Activated CD4-positive, alpha-beta T cell treated with anti-CD3 and anti-CD28 coated beads, Interleukin-10, Interleukin-2, amounts not matched to agents 100 ng/mL and 50 ng/mL, durations not matched to agents 16 hours and 8 hours (primary cell): ENCODE measurements at regions not wholly inside any gene's neighbourhood (a gene's known extent, or its start where the extent isn't known, plus 50 kb on each side); places are given as distances from the start of the nearest gene placed in this dataset.

Source experiments
- DNase-seq: peaks from one replicate; pipeline ENCODE4 v3.0.0-alpha.2; 2020

- DNase-seq: no peak
These were observed 56.4 kb upstream of the F13A1 start for GRCh38 chr6:6376845-6377244.

GRCh38 chr6:6377621-6378020 is 57.2 kb upstream of the F13A1 start:
- DNase-seq: no peak

DNA sequence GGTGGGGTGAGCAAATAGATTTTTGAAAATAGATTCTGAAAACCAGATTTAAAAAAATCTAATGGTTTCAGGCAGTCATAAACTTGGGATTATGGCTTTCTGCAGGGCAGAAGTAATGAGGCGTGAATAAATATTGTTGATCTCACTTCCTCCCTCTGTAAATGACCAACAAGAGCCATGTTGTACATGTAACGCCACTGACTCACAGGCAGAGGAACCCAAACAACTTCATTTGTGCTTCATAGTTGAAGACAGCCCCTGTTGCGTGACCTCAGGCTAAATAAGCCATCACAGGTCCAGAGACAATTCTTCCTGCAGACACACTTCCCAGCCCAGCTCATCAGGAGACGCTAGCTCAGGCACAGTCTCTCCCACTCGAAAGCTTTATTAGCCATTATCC is 59.1 kb upstream of the F13A1 start:
- DNase-seq: no peak

DNA sequence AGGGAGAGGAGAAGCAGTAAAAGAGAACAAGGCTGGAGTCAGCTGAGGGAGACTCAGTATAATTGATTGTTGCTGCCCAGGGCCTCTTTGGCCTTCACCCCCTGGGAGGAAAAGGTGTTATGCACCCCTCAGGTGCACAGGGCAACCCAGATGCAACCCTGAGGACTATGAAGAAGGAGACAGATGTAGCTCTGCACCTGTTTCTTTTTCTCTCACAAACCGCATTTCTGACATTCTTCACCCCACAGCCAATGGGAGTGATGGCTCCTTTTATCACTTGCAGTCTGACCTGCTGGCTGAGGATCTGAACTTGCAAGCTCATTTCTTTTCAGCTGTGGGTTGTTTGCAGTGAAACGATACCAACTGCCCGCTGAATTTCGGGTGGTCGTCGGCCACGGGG is 64.1 kb upstream of the F13A1 start:
- DNase-seq: no peak

- no peak for DNase-seq
These were observed 65.5 kb upstream of the F13A1 start for GRCh38 chr6:6386010-6386409.

DNA sequence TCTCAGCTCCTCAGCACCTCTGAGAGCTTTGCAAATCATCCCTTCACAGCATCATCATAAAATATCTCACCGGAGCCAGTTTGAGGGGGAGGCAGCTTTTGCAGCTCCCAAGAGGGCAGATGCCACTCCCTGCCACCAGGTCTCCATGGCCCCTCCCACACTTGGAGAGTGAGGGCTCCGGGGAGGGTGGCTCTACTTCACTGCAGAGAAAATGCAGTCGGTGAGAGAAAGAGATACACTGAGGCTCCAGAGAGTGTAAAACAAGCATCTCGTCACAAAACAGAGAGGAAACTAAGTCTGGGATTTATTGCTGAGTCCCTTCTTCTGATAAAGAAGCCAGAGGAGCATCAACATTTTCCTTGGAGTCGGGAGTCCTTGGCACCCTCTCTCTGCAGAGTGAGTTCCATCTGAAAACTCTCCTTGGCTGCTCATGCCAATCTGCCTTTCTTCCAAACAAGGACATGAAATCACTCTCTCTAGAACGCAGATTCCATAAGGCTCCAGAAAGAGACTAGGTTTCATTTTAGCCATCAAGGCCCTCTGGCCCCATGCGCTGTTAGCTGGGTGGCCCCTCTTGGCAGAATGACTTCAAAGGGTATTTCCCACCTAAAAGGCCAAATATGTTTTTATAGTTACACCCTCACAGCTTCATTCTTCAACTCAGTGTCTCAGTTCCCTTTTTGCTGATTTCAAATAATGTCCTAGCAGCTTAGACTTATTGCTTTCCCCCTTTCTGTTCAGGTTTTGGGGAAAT is 70.6 kb upstream of the F13A1 start:
- no peak for DNase-seq

- no peak for DNase-seq
These were observed 72.0 kb upstream of the F13A1 start for GRCh38 chr6:6392214-6393068.

GRCh38 chr6:6393069-6393529 is 72.6 kb upstream of the F13A1 start:
- no peak for DNase-seq

DNA sequence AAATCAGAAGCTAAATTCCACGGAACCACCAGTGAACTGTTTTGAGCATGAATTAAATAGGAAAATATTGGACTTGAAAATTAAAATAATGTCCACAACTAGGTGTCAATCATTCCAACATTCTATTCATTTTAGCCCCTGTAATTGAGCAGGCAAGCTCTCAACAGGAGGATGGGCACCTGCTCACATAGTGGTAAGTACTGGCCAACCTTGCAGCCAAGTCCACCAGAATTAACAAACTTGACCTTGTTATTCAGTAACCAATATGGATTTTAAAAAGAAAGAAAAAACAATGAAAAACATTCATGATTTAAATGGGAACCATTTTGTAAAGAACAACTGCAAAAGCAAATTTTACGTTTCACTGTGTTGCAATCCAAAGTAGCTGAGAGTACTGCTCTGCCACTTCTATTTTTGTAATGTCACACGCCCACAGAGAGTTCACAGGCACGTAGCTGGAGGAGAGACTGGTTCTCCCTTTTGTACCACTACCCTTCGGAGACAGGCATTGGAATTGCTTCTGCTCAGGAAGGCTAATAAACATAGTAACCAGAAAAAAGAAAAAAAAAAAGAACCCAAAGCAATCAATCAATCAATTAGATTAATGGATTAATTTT is 75.2 kb upstream of the F13A1 start:
- DNase-seq: no peak

GRCh38 chr6:6397842-6398241 is 77.4 kb upstream of the F13A1 start:
- no peak for DNase-seq

DNA sequence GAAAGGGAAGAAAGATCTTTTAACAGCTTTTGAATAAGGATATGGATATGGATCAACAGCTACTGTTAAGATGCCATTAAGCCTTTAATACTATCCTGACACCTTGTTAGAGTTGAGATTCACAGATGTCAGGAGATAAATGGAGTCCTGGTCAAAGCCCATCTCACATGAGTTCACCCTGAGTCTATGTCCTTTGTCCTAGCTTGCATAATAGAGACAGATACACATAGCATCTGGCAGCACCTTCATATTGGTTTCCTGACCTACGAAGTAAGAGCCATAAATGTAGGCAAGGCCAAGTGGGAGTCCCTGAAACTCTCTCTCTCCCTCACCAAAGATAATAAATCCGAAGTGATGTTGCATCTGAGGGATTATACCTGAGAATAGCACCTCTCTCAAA is 79.1 kb upstream of the F13A1 start:
- no peak for DNase-seq

GRCh38 chr6:6401401-6401800 is 80.9 kb upstream of the F13A1 start:
- no peak for DNase-seq

DNA sequence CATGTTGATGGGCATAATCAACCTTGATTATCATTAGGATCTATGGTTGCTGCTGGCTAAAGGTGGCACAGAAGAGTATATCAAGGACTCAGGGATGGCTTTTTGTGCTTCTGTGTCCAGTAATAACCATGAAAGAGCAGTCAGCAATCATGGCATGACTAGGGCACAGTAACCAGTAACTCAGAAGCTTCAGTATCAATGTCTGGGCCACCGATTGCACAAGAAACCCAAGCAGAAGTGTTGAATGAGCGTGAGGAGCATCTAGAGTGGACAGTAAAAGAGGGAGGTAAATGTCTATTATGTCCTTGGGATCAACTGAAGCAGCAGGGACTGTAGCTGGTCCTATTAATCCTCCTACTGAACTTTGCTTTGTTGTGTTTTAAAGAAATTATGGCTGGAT is 81.5 kb upstream of the F13A1 start:
- DNase-seq: no peak

GRCh38 chr6:6402591-6402990 is 82.1 kb upstream of the F13A1 start:
- no peak for DNase-seq

DNA sequence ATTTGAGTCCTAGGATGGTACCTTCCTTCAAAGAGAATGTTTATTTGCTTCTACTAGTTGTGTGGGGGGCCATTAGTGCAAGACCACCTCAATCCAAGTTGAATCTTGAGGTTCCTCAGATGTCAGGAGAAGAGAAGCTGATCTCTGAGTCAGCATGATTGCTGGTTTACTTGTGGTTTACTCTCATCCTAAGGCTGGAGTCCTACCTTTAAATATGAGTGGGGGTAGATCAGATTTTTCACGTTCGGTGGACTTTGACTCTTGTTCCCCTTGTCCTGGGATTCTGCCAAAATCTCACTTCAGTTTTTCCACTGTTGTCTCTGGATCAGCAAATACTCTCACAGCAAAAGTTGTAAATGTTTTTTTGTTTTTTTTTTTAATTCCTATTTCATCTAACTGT is 84.6 kb upstream of the F13A1 start:
- DNase-seq: no peak

DNA sequence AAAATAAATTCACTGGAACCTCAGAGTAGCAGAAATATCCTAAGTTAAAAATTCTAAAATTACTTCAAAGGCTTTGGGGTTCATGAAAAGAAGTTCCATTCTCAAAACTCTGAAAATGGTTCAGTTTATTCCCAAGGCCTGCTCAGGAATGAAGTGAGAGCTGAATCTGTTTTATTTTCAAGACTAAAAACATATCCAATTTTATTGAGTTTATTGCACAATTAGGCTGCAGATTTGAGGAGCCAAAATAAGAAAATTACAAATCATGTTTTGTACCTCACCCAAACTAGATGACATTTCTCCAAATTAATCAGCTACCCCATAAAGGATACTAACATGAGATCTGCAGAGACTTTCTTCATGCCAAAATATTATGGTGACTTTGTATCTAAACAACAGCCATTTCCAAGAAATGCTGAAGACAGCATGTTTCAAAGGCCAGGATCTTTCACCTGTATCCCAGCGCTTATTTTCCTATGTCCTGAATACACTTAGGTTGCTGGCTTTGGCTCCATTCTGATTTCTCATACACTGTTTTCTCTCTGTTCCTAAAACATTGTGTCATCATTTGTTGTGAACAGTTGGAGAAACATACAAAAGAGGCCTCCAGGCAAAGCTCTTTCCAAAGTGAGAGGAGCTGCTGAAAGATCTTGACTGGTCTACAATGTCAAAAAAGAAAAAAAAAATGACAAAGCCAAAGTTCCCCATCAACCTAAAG is 85.7 kb upstream of the F13A1 start:
- no peak for DNase-seq

- DNase-seq: no peak
These were observed 86.2 kb upstream of the F13A1 start for GRCh38 chr6:6406715-6407070.

DNA sequence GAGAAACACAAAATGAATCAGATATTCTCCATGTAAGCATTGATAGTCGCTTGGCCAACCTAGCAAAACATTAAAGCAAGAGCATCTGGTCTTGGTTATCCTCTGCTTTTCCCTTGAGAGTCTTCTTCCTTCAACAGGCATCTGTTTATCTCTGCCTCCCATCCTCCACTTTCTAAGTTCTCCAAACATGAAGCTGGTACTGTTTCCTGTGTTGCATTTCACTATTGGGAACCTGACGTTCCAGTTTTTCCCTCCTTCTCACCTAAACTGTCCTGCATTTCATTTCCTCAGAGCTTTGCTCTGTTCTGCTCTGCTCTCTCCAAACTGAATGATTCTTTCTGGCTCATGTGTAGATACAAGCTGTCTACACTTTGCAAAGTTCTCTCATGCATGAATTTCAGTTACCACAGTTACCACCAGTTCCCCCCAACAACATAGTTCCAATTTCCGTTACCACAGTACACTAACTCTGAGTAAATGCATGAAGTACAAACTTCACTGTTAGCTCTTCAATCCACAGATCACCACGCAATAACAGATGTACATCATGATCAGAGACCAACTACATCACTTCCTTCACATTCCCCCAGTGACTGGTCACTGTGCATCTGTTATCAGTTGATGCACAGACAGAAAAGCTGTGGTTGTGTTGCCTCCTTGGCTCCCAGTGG is 86.7 kb upstream of the F13A1 start:
- no peak for DNase-seq

DNA sequence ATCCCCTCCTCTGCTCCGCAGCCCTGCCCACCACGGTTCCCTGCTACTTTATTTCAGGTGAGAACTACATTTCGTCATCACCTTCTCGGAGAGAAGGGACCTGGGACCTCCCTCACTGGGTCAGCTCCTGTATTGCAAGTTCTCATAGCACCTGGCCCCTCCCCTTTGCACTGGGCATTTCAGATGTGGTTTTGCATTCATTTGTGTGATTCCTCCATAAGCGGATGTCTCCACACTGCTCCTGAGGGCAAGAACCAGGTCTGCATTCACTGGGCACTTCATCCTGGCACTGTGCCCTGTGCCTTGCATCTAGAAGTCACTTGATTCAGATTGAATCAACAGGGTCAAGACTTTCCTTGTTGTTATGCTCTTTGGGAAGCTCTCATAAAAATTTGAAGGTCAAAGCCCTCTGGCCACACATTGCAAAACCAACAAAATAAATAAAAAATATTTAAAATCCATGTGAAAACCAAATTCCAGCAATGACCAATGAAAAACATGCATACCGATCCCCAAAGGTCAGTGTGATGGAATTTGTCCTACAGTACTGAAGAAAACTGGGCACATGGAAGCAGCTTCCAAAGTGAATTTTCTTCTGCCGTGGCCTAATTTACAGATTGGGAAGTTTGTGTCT is 89.1 kb upstream of the F13A1 start:
- DNase-seq: no peak

DNA sequence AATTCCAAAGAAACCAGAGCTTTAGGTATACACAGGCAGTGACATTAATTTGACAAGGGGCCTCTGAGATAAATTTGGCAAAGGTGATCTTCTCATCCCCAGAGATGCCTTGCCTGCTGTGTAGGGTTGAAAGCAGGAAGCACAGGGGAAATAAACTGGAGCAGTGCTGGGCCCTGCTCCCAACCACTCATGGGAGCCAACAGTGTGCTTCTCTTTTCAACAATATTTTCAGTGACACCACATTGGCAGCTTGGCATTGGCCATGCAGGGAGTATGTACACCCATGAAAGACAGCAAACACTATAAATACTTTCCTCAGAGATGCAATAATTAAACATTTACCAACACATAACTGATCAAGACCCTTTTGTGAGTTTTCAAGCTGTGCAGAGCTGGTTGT is 90.7 kb upstream of the F13A1 start:
- no peak for DNase-seq

DNA sequence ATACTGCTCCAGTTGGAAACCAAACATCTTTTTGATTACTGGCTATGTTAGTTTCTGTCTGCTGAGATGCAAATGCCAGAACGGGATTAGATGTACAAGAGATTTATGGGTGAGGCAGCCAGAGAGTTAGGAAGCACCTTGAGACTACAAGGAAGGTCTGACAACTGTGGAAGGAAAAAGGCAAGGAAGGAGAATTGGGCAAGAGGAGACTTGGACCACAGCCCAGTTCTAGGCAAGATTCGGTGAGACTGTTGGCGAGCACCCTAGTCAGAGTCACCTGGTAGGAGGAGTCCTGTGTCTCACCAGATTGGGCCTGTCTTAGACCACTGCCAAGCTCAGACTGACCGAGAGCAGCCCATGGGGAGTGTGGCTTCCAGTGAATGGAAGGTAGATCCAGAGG is 91.8 kb upstream of the F13A1 start:
- DNase-seq: no peak

GRCh38 chr6:6412700-6413099 is 92.2 kb upstream of the F13A1 start:
- no peak for DNase-seq
